ENCODE measurements at regions not wholly inside any gene's neighbourhood (a gene's known extent, or its start where the extent isn't known, plus 50 kb on each side); places are given as distances from the start of the nearest gene placed in this dataset.

DNA sequence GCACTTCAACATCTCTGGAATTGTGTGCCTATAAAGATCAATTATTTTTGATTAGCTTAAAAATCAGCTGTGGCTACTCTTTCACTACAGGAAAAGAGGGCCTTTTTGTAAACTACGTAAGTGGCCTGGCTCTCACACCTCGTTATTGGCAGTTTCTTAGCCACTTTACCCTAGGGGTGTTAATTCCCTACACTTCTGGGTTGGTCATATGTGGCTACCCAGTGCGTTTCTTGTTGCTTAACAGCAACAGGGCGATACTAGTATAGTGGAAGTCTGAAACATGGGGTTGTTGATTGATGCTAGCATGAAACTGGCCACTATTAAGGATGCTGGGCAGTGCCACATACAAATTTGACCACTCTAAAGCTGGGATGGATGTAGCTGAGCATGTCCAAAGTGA, 174.7 kb upstream of the CDH12 start:
- TF ChIP-seq, protein P1, sequence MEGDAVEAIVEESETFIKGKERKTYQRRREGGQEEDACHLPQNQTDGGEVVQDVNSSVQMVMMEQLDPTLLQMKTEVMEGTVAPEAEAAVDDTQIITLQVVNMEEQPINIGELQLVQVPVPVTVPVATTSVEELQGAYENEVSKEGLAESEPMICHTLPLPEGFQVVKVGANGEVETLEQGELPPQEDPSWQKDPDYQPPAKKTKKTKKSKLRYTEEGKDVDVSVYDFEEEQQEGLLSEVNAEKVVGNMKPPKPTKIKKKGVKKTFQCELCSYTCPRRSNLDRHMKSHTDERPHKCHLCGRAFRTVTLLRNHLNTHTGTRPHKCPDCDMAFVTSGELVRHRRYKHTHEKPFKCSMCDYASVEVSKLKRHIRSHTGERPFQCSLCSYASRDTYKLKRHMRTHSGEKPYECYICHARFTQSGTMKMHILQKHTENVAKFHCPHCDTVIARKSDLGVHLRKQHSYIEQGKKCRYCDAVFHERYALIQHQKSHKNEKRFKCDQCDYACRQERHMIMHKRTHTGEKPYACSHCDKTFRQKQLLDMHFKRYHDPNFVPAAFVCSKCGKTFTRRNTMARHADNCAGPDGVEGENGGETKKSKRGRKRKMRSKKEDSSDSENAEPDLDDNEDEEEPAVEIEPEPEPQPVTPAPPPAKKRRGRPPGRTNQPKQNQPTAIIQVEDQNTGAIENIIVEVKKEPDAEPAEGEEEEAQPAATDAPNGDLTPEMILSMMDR (IDR thresholded peaks at IDR 0.05; ENCODE audit: low read length): no peak
- TF ChIP-seq EZH2 (IDR thresholded peaks at IDR 0.05; ENCODE audit: borderline replicate concordance, low read length): no peak
